ENCODE measurements at regions not wholly inside any gene's neighbourhood (a gene's known extent, or its start where the extent isn't known, plus 50 kb on each side); places are given as distances from the start of the nearest gene placed in this dataset.

GRCh38 chr13:65343898-65344663 is 1886.1 kb downstream of the PCDH9 start:
- TF ChIP-seq, protein P1, sequence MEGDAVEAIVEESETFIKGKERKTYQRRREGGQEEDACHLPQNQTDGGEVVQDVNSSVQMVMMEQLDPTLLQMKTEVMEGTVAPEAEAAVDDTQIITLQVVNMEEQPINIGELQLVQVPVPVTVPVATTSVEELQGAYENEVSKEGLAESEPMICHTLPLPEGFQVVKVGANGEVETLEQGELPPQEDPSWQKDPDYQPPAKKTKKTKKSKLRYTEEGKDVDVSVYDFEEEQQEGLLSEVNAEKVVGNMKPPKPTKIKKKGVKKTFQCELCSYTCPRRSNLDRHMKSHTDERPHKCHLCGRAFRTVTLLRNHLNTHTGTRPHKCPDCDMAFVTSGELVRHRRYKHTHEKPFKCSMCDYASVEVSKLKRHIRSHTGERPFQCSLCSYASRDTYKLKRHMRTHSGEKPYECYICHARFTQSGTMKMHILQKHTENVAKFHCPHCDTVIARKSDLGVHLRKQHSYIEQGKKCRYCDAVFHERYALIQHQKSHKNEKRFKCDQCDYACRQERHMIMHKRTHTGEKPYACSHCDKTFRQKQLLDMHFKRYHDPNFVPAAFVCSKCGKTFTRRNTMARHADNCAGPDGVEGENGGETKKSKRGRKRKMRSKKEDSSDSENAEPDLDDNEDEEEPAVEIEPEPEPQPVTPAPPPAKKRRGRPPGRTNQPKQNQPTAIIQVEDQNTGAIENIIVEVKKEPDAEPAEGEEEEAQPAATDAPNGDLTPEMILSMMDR (conservative IDR thresholded peaks at IDR 0.05): no peak
- TF ChIP-seq ZFX (IDR thresholded peaks at IDR 0.05): no peak

Measured in C4-2B (cell line).